ENCODE measurements at regions not wholly inside any gene's neighbourhood (a gene's known extent, or its start where the extent isn't known, plus 50 kb on each side); places are given as distances from the start of the nearest gene placed in this dataset.
"Not testable (repeated sequence)": the region's sequence is repeated elsewhere in the genome, so short reads cannot be mapped to it uniquely, and the experiment has no call there.

- Histone ChIP-seq H3K27me3 (ENCODE audit: control insufficient read depth in 1 of 2, insufficient read depth in 2 of 2, low read length in 2 of 2) (no peaks in the 10 kb centered on the region), H3K9me3 (ENCODE audit: control insufficient read depth in 2 of 2, insufficient read depth in 1 of 2, low read depth in 1 of 2, low read length in 1 of 2) (no peaks in the 10 kb centered on the region), H3K4me1 (ENCODE audit: control insufficient read depth in 2 of 2, insufficient read depth in 2 of 2, low read length in 1 of 2) (no peaks in the 10 kb centered on the region), H3K4me3 (ENCODE audit: low read depth in 1 of 2, low read length in 2 of 2) (no peak overlapping the region), H3K27ac (ENCODE audit: low read depth in 2 of 2, low read length in 1 of 2) (no peak overlapping the region), H3K36me3 (ENCODE audit: control insufficient read depth in 2 of 2, insufficient read depth in 2 of 2, low read length in 1 of 2) (no peaks in the 10 kb centered on the region)
- 58 to 73% methylated on average over 7 of the region's 7 CpGs for WGBS, 2 donors
Measured at GRCh38 chr2:16386431-16386830, 279.2 kb downstream of the CYRIA start.

- WGBS, 2 donors, result 52 to 73% methylated on average over 2 of the region's 2 CpGs
Measured at GRCh38 chr2:16386031-16386430, 279.6 kb downstream of the CYRIA start.

DNA sequence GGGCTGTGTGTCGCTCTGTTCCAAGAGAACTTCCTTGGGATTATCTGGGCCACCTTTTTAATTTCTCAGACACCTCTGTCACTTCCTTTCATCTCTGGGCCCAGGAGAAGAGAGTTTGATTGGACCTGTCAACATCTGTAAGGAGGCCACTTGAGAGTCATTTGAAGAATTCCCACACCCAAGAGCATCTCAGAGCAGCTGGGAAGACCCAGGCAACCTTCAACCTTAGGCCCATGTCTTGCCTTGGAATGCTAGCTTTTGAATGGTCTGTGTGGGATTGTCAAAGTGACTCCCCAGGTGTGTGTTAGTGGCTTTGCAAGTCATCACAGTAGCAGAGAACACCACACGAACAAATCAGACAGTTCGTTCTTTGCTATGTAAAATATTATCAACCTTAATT is 280.3 kb downstream of the CYRIA start:
- Histone ChIP-seq H3K27ac (ENCODE audit: low read depth in 2 of 2, low read length in 1 of 2) (no peak overlapping the region), H3K36me3 (ENCODE audit: control insufficient read depth in 2 of 2, insufficient read depth in 2 of 2, low read length in 1 of 2) (no peaks in the 10 kb centered on the region), H3K4me3 (ENCODE audit: low read depth in 1 of 2, low read length in 2 of 2) (no peak overlapping the region), H3K9me3 (ENCODE audit: control insufficient read depth in 2 of 2, insufficient read depth in 1 of 2, low read depth in 1 of 2, low read length in 1 of 2) (no peaks in the 10 kb centered on the region), H3K27me3 (ENCODE audit: control insufficient read depth in 1 of 2, insufficient read depth in 2 of 2, low read length in 2 of 2) (no peaks in the 10 kb centered on the region), H3K4me1 (ENCODE audit: control insufficient read depth in 2 of 2, insufficient read depth in 2 of 2, low read length in 1 of 2) (no peaks in the 10 kb centered on the region)
- WGBS, 2 donors, result 79% methylated on average over 3 of the region's 3 CpGs

More at GRCh38 chr2:16386031-16386430, 279.6 kb downstream of the CYRIA start:
- Histone ChIP-seq H3K4me1 (ENCODE audit: control insufficient read depth in 2 of 2, insufficient read depth in 2 of 2, low read length in 1 of 2) (no peaks in the 10 kb centered on the region), H3K27me3 (ENCODE audit: control insufficient read depth in 1 of 2, insufficient read depth in 2 of 2, low read length in 2 of 2) (no peaks in the 10 kb centered on the region), H3K36me3 (ENCODE audit: control insufficient read depth in 2 of 2, insufficient read depth in 2 of 2, low read length in 1 of 2) (no peaks in the 10 kb centered on the region), H3K27ac (ENCODE audit: low read depth in 2 of 2, low read length in 1 of 2) (no peak overlapping the region), H3K9me3 (ENCODE audit: control insufficient read depth in 2 of 2, insufficient read depth in 1 of 2, low read depth in 1 of 2, low read length in 1 of 2) (no peaks in the 10 kb centered on the region), H3K4me3 (ENCODE audit: low read depth in 1 of 2, low read length in 2 of 2) (no peak overlapping the region)

DNA sequence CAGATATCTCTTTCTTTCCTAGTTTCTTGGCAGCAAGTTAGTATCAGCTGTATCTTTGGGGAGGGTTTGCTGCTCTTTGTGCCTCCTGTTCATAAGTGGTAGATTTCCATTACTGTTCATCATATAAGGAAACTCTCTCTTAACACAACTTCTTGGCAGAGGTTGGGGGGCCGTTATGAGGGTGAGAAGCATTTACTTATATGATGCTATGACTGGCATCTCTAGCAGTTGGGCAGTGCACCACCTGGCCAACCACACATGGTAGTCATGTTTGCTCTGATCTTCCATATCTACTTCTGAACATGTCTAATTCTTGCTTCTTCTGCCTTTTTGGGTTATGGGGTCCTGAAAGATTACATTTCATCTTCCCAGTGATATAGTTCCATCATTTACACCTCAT is 282.2 kb downstream of the CYRIA start:
- H3K27me3 ChIP-seq (ENCODE audit: control insufficient read depth in 1 of 2, insufficient read depth in 2 of 2, low read length in 2 of 2), result no peaks in the 10 kb centered on the region
- no peaks in the 10 kb centered on the region for H3K4me1 ChIP-seq (ENCODE audit: control insufficient read depth in 2 of 2, insufficient read depth in 2 of 2, low read length in 1 of 2)
- no peaks in the 10 kb centered on the region for H3K36me3 ChIP-seq (ENCODE audit: control insufficient read depth in 2 of 2, insufficient read depth in 2 of 2, low read length in 1 of 2)
- WGBS, 2 donors, result 55 to 67% methylated on average over 1 of the region's 1 CpG
- no peak overlapping the region for H3K27ac ChIP-seq (ENCODE audit: low read depth in 2 of 2, low read length in 1 of 2)
- H3K9me3 ChIP-seq (ENCODE audit: control insufficient read depth in 2 of 2, insufficient read depth in 1 of 2, low read depth in 1 of 2, low read length in 1 of 2), result no peaks in the 10 kb centered on the region
- no peak overlapping the region for H3K4me3 ChIP-seq (ENCODE audit: low read depth in 1 of 2, low read length in 2 of 2)

DNA sequence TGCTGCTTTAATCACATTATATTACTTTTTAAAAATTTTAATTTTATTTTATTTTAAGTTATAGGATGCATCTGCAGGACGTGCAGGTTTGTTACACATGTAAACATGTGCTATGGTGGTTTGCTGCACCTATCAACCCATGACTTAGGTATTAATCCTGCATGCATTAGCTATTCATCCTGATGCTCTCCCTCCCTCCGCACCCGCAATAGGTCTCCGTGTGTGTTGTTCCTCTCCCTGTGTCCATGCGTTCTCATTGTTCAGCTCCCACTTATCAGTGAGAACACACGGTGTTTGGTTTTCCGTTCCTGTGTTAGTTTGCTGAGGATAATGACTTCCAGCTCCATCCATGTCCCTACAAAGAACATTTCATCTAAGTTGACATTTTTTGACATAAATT is 283.2 kb downstream of the CYRIA start:
- Histone ChIP-seq H3K4me1 (ENCODE audit: control insufficient read depth in 2 of 2, insufficient read depth in 2 of 2, low read length in 1 of 2) (no peaks in the 10 kb centered on the region), H3K9me3 (ENCODE audit: control insufficient read depth in 2 of 2, insufficient read depth in 1 of 2, low read depth in 1 of 2, low read length in 1 of 2) (no peaks in the 10 kb centered on the region), H3K36me3 (ENCODE audit: control insufficient read depth in 2 of 2, insufficient read depth in 2 of 2, low read length in 1 of 2) (no peaks in the 10 kb centered on the region), H3K27me3 (ENCODE audit: control insufficient read depth in 1 of 2, insufficient read depth in 2 of 2, low read length in 2 of 2) (no peaks in the 10 kb centered on the region), H3K4me3 (ENCODE audit: low read depth in 1 of 2, low read length in 2 of 2) (no peak overlapping the region), H3K27ac (ENCODE audit: low read depth in 2 of 2, low read length in 1 of 2) (no peak overlapping the region)
- WGBS, 2 donors, result 61 to 76% methylated on average over 7 of the region's 7 CpGs

GRCh38 chr2:16381511-16381910 is 284.1 kb downstream of the CYRIA start:
- Histone ChIP-seq H3K36me3 (ENCODE audit: control insufficient read depth in 2 of 2, insufficient read depth in 2 of 2, low read length in 1 of 2) (no peaks in the 10 kb centered on the region), H3K4me1 (ENCODE audit: control insufficient read depth in 2 of 2, insufficient read depth in 2 of 2, low read length in 1 of 2) (no peaks in the 10 kb centered on the region), H3K4me3 (ENCODE audit: low read depth in 1 of 2, low read length in 2 of 2) (no peak overlapping the region), H3K9me3 (ENCODE audit: control insufficient read depth in 2 of 2, insufficient read depth in 1 of 2, low read depth in 1 of 2, low read length in 1 of 2) (no peaks in the 10 kb centered on the region), H3K27me3 (ENCODE audit: control insufficient read depth in 1 of 2, insufficient read depth in 2 of 2, low read length in 2 of 2) (no peaks in the 10 kb centered on the region), H3K27ac (ENCODE audit: low read depth in 2 of 2, low read length in 1 of 2) (no peak overlapping the region)
- 78 to 82% methylated on average over 2 of the region's 2 CpGs for WGBS, 2 donors

GRCh38 chr2:16379901-16380300 is 285.7 kb downstream of the CYRIA start:
- H3K27me3 ChIP-seq (ENCODE audit: control insufficient read depth in 1 of 2, insufficient read depth in 2 of 2, low read length in 2 of 2); H3K9me3 ChIP-seq (ENCODE audit: control insufficient read depth in 2 of 2, insufficient read depth in 1 of 2, low read depth in 1 of 2, low read length in 1 of 2); H3K36me3 ChIP-seq (ENCODE audit: control insufficient read depth in 2 of 2, insufficient read depth in 2 of 2, low read length in 1 of 2); H3K27ac ChIP-seq (ENCODE audit: low read depth in 2 of 2, low read length in 1 of 2); H3K4me3 ChIP-seq (ENCODE audit: low read depth in 1 of 2, low read length in 2 of 2); H3K4me1 ChIP-seq (ENCODE audit: control insufficient read depth in 2 of 2, insufficient read depth in 2 of 2, low read length in 1 of 2): not testable (repeated sequence)
- WGBS, 2 donors, result 77 to 86% methylated on average over 5 of the region's 5 CpGs

GRCh38 chr2:16379061-16379460 is 286.6 kb downstream of the CYRIA start:
- H3K27ac ChIP-seq (ENCODE audit: low read depth in 2 of 2, low read length in 1 of 2); H3K4me1 ChIP-seq (ENCODE audit: control insufficient read depth in 2 of 2, insufficient read depth in 2 of 2, low read length in 1 of 2); H3K4me3 ChIP-seq (ENCODE audit: low read depth in 1 of 2, low read length in 2 of 2); H3K36me3 ChIP-seq (ENCODE audit: control insufficient read depth in 2 of 2, insufficient read depth in 2 of 2, low read length in 1 of 2); H3K27me3 ChIP-seq (ENCODE audit: control insufficient read depth in 1 of 2, insufficient read depth in 2 of 2, low read length in 2 of 2); H3K9me3 ChIP-seq (ENCODE audit: control insufficient read depth in 2 of 2, insufficient read depth in 1 of 2, low read depth in 1 of 2, low read length in 1 of 2): not testable (repeated sequence)
- WGBS, 2 donors, result 78 to 86% methylated on average over 5 of the region's 5 CpGs

DNA sequence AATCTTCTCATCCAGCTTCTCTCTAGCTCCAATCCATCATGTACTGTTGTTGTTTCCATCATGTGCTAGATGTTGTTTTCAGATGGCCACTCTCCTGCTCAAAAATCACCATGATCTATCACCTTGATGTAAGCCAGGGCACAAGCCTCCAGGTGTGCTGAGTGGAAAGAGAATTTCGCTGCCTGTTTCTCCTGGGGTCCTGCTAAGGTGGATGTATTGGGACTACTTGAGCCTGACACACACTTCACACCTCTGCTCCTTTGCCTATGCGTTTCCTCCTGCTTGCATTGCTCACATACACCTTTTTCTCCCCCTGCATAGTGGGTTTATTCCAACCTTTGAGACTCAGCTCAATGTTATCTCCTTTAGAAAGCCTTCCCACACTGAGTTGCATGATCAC is 287.6 kb downstream of the CYRIA start:
- Histone ChIP-seq H3K4me1 (ENCODE audit: control insufficient read depth in 2 of 2, insufficient read depth in 2 of 2, low read length in 1 of 2) (no peaks in the 10 kb centered on the region), H3K27ac (ENCODE audit: low read depth in 2 of 2, low read length in 1 of 2) (no peak overlapping the region), H3K36me3 (ENCODE audit: control insufficient read depth in 2 of 2, insufficient read depth in 2 of 2, low read length in 1 of 2) (no peaks in the 10 kb centered on the region), H3K27me3 (ENCODE audit: control insufficient read depth in 1 of 2, insufficient read depth in 2 of 2, low read length in 2 of 2) (no peaks in the 10 kb centered on the region), H3K4me3 (ENCODE audit: low read depth in 1 of 2, low read length in 2 of 2) (no peak overlapping the region), H3K9me3 (ENCODE audit: control insufficient read depth in 2 of 2, insufficient read depth in 1 of 2, low read depth in 1 of 2, low read length in 1 of 2) (no peaks in the 10 kb centered on the region)
- WGBS, 2 donors, result 80 to 85% methylated on average over 2 of the region's 2 CpGs

DNA sequence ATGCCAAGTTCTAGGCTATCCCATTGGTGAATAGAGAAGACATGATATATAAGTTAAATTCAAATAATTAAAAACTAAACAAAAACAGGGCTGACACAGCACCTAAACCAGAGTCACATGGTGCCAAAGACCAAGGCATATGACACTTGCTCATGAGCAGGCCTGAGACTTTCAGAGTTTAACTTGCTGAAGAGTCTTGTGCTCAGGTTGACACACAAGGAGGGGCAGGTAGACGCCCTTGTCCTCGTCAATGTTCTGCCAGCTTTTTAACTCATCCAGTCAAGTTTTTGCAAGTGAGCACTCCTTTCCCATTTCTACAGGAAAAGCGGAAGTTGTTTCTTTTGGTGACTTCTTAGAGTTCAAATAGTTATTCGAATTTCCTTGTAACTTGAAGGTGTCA is 289.7 kb downstream of the CYRIA start:
- WGBS, 2 donors, result 77 to 89% methylated on average over 4 of the region's 4 CpGs
- Histone ChIP-seq H3K36me3 (ENCODE audit: control insufficient read depth in 2 of 2, insufficient read depth in 2 of 2, low read length in 1 of 2) (no peaks in the 10 kb centered on the region), H3K4me1 (ENCODE audit: control insufficient read depth in 2 of 2, insufficient read depth in 2 of 2, low read length in 1 of 2) (no peaks in the 10 kb centered on the region), H3K27me3 (ENCODE audit: control insufficient read depth in 1 of 2, insufficient read depth in 2 of 2, low read length in 2 of 2) (no peaks in the 10 kb centered on the region), H3K9me3 (ENCODE audit: control insufficient read depth in 2 of 2, insufficient read depth in 1 of 2, low read depth in 1 of 2, low read length in 1 of 2) (no peaks in the 10 kb centered on the region), H3K4me3 (ENCODE audit: low read depth in 1 of 2, low read length in 2 of 2) (no peak overlapping the region), H3K27ac (ENCODE audit: low read depth in 2 of 2, low read length in 1 of 2) (no peak overlapping the region)

Measured in esophagus (tissue), 2 donors.